Testis (tissue), 2 donors: ENCODE measurements at regions not wholly inside any gene's neighbourhood (a gene's known extent, or its start where the extent isn't known, plus 50 kb on each side); places are given as distances from the start of the nearest gene placed in this dataset.

Experiments
- DNase-seq: peaks from one replicate; pipeline ENCODE4 v3.0.0-alpha.2; 2019
- H3K27ac ChIP-seq, 2 donors: fragments of 200-600 bp; sonication (generic); one replicate each; pipeline ENCODE4 v1.5.1; 2019
- H3K27me3 ChIP-seq: fragments of 200-600 bp; sonication (generic); one replicate; pipeline ENCODE4 v1.5.1; 2019
- H3K36me3 ChIP-seq: fragments of 200-600 bp; sonication (generic); one replicate; pipeline ENCODE4 v1.5.1; 2017; ENCODE audit warnings: low read depth; ENCODE audit errors: missing control alignments
- H3K4me1 ChIP-seq: fragments of 200-600 bp; sonication (generic); one replicate; pipeline ENCODE4 v1.5.1; 2019
- H3K4me3 ChIP-seq, 2 donors: fragments of 200-600 bp; sonication (generic); one replicate each; pipeline ENCODE4 v1.5.1; 2017 to 2019
- H3K9me3 ChIP-seq: fragments of 200-600 bp; sonication (generic); one replicate; pipeline ENCODE4 v1.5.1; 2017
- POLR2A ChIP-seq: fragments of 450-650 bp; IDR thresholded peaks from one replicate; pipeline ENCODE4 v1.6.1; 2017; ENCODE audit warnings: antibody characterized with exemption, mild to moderate bottlenecking, moderate library complexity
- WGBS, 2 donors: methylation state at CpG; one replicate each; pipeline ENCODE4 v1.1.5; 2018; 5-methylcytosine and 5-hydroxymethylcytosine counted together
- intact Hi-C: fragments of 100-400 bp; cut with DNase I; formaldehyde crosslinking; loops from one replicate; pipeline ENCODE4 v1.15.1; 2023; ENCODE audit warnings: low total_unique reads
- TF ChIP-seq, protein P1 (sequence below), 3 experiments: fragments of 450-650 bp in 2 of 3; fragments of 200-600 bp in 1 of 3; sonication (generic) in 1 of 3; IDR thresholded peaks; one replicate each; pipeline ENCODE4 v1.5.1; 2016 to 2019; ENCODE audit warnings: antibody characterized with exemption in 3 of 3, mild to moderate bottlenecking in 2 of 3, moderate library complexity in 1 of 3

DNA sequence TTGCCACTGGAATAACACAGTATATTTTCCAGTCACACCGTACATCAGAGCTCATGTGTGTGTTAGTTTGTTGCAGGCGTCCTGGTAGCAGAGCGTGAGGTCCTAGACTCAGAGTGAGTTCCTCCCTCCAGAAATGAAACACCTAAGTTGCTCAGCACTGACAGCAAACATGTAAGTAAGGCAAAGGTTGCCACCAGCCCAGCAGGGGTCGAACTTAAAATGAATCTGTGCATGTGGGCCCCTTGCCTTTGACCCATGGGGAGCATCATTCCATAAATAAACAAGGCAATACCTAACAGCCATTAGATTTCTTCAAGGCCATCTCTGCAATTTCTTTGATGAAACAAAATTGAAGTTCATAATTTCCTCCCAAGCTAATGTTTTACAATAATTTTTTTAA, 125.3 kb upstream of the ERG start:
- TF ChIP-seq, protein P1, sequence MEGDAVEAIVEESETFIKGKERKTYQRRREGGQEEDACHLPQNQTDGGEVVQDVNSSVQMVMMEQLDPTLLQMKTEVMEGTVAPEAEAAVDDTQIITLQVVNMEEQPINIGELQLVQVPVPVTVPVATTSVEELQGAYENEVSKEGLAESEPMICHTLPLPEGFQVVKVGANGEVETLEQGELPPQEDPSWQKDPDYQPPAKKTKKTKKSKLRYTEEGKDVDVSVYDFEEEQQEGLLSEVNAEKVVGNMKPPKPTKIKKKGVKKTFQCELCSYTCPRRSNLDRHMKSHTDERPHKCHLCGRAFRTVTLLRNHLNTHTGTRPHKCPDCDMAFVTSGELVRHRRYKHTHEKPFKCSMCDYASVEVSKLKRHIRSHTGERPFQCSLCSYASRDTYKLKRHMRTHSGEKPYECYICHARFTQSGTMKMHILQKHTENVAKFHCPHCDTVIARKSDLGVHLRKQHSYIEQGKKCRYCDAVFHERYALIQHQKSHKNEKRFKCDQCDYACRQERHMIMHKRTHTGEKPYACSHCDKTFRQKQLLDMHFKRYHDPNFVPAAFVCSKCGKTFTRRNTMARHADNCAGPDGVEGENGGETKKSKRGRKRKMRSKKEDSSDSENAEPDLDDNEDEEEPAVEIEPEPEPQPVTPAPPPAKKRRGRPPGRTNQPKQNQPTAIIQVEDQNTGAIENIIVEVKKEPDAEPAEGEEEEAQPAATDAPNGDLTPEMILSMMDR (IDR thresholded peaks at IDR 0.05): no peak
- TF ChIP-seq POLR2A: no peak
- Histone ChIP-seq H3K4me1 (no peaks in the 10 kb centered on the region), H3K27me3 (no peaks in the 10 kb centered on the region), H3K27ac (no peak overlapping the region), H3K4me3 (no peak overlapping the region), H3K9me3 (no peaks in the 10 kb centered on the region), H3K36me3 (no peaks in the 10 kb centered on the region)
- DNase-seq: no peak
- intact Hi-C loops: no loop called here
- 61 to 64% methylated on average over 4 of the region's 4 CpGs for WGBS, 2 donors

DNA sequence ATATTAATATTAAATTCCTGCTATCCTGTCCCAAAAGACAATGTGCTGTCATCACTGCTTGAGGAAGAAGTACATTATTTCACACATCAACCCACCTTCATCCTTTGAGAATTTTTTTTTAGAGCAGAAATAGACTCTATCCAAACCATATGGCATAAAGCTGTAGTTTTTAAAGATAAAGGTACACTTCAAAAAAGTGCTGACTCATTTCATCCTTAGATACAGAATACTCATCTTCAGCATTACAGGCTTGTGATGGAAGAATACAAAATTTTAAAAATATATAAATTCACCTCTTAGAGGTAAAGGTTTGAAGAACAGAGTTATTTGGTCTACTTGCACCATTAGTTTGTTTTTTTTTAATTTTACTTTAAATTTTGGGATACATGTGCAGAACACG, 126.7 kb upstream of the ERG start:
- H3K27me3 ChIP-seq: no peaks in the 10 kb centered on the region
- no peaks in the 10 kb centered on the region for H3K4me1 ChIP-seq
- 91 to 95% methylated on average over 1 of the region's 1 CpG for WGBS, 2 donors
- TF ChIP-seq, protein P1 (IDR thresholded peaks at IDR 0.05): no peak
- no peak for TF ChIP-seq POLR2A
- no peaks in the 10 kb centered on the region for H3K36me3 ChIP-seq
- H3K4me3 ChIP-seq: no peak overlapping the region
- H3K9me3 ChIP-seq: no peaks in the 10 kb centered on the region
- DNase-seq: no peak
- no peak overlapping the region for H3K27ac ChIP-seq
- intact Hi-C loops: no loop called here

DNA sequence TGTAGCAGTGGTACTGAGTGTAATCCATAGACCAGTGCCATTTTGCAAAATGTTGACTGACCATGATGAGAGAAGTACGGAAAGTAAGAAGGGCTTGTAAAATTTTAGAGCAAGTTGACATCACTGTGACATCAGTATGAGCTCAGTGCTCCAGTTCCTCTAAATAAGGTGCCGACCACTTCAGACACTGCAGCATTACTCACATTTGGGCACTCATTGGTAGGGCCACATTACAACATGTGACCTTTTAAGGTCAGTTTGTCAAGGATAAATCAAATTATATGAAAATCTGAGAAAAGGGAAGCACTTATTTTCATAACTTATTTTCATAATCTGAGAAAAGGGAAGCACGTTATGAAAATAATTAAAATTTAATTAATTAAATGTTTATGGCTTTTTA, 128.0 kb upstream of the ERG start:
- DNase-seq: no peak
- TF ChIP-seq, protein P1 (IDR thresholded peaks at IDR 0.05): no peak
- TF ChIP-seq POLR2A: no peak
- Histone ChIP-seq H3K36me3 (no peaks in the 10 kb centered on the region), H3K4me1 (no peaks in the 10 kb centered on the region), H3K9me3 (no peaks in the 10 kb centered on the region), H3K27me3 (no peaks in the 10 kb centered on the region), H3K27ac (no peak overlapping the region), H3K4me3 (no peak overlapping the region)
- intact Hi-C loops: no loop called here
- 93% methylated on average over 3 of the region's 3 CpGs for WGBS, 2 donors

DNA sequence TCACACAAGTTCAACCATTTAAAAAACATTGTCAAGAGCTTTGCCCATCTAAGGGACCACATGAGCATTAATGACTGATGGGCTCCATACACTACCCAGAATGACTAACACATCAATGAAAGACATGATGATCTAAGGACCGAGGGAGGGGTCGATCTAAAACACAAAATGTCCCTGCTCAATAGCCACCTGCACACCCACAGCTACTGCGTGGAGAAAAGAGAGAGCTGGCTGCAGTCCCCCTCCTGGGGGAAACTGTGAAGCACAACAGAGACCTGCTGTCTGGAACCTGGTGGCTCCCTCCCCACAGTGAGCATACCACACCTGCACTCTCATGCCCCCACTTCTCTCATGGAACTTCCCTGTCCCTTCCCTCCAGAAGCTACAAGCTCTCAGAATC, 130.1 kb upstream of the ERG start:
- Histone ChIP-seq H3K9me3 (no peaks in the 10 kb centered on the region), H3K27me3 (no peaks in the 10 kb centered on the region), H3K36me3 (no peaks in the 10 kb centered on the region), H3K4me1 (no peaks in the 10 kb centered on the region), H3K27ac (no peak overlapping the region), H3K4me3 (no peak overlapping the region)
- 78 to 81% methylated on average over 3 of the region's 3 CpGs for WGBS, 2 donors
- TF ChIP-seq, protein P1 (IDR thresholded peaks at IDR 0.05): no peak
- TF ChIP-seq POLR2A: no peak
- DNase-seq: no peak
- intact Hi-C loops: no loop called here

DNA sequence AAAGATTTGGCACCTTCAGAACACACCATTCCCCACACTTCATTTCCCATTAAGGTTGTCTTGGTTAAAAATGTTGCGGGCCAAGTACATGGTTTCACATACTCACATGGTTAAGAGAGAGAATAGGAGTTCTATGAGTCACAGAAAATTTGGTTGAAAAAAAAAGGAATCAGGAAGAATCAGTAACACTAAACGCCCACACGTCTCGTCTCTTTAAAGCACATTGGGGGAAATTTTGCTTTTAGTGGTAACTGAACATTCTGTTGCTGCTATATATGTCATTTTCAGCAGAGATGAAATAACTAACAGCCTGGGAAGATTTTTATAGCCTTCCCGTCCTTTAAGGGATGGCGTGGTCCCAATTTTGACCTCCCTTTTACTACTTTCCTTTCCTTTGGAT, 132.9 kb upstream of the ERG start:
- no peak overlapping the region for H3K4me3 ChIP-seq
- intact Hi-C loops: no loop called here
- H3K4me1 ChIP-seq: no peaks in the 10 kb centered on the region
- TF ChIP-seq, protein P1 (IDR thresholded peaks at IDR 0.05): no peak
- no peak for TF ChIP-seq POLR2A
- 53 to 57% methylated on average over 6 of the region's 6 CpGs for WGBS, 2 donors
- H3K27me3 ChIP-seq: no peaks in the 10 kb centered on the region
- DNase-seq: no peak
- H3K27ac ChIP-seq: no peak overlapping the region
- no peaks in the 10 kb centered on the region for H3K9me3 ChIP-seq
- H3K36me3 ChIP-seq: no peaks in the 10 kb centered on the region
